SK-N-SH treated with all-trans-retinoic acid at 6 μM for 48 hours (cell line): ENCODE measurements at regions not wholly inside any gene's neighbourhood (a gene's known extent, or its start where the extent isn't known, plus 50 kb on each side); places are given as distances from the start of the nearest gene placed in this dataset.

Experiments used
- ATAC-seq: fragments of 200-7000 bp; cut with Tn5 transposase; 3 replicates; pipeline ENCODE4 v1.9.1; 2020; ENCODE audit warnings: mild to moderate bottlenecking, moderate library complexity
- ARNTL ChIP-seq: fragments of 450-650 bp; formaldehyde crosslinking; IDR thresholded peaks from 2 replicates; pipeline ENCODE4 v1.5.0; 2020; ENCODE audit warnings: low read depth, mild to moderate bottlenecking, moderate library complexity, borderline replicate concordance
- BACH2 ChIP-seq: fragments of 250-450 bp; sonication (Bioruptor Pico); IDR thresholded peaks from 2 replicates; pipeline ENCODE4 v1.9.0; 2021; ENCODE audit warnings: mild to moderate bottlenecking, borderline replicate concordance
- CSDC2 ChIP-seq: fragments of 250-450 bp; sonication (Bioruptor Pico); IDR thresholded peaks from 2 replicates; pipeline ENCODE4 v1.5.0; 2020; ENCODE audit warnings: mild to moderate bottlenecking, moderate library complexity
- ESRRG ChIP-seq: fragments of 250-450 bp; sonication (Bioruptor Pico); IDR thresholded peaks from 2 replicates; pipeline ENCODE4 v1.6.1; 2021; ENCODE audit warnings: mild to moderate bottlenecking
- ISL1 ChIP-seq: fragments of 250-450 bp; sonication (Bioruptor Pico); IDR thresholded peaks from 2 replicates; pipeline ENCODE4 v2.1.2; 2022; ENCODE audit warnings: mild to moderate bottlenecking, moderate library complexity
- OSR1 ChIP-seq: fragments of 250-450 bp; sonication (Bioruptor Pico); IDR thresholded peaks from 2 replicates; pipeline ENCODE4 v1.8.0; 2022; ENCODE audit warnings: moderate library complexity, mild to moderate bottlenecking, inconsistent platforms
- RARB ChIP-seq: fragments of 250-450 bp; sonication (Bioruptor Pico); IDR thresholded peaks from 2 replicates; pipeline ENCODE4 v1.8.0; 2021; ENCODE audit warnings: mild to moderate bottlenecking, moderate library complexity
- SNAI2 ChIP-seq: fragments of 250-450 bp; sonication (Bioruptor Pico); IDR thresholded peaks from 2 replicates; pipeline ENCODE4 v1.5.0; 2020; ENCODE audit warnings: mild to moderate bottlenecking, moderate library complexity
- TCF4 ChIP-seq: fragments of 250-450 bp; sonication (Bioruptor Pico); IDR thresholded peaks from 2 replicates; pipeline ENCODE4 v1.8.0; 2021; ENCODE audit warnings: mild to moderate bottlenecking, moderate library complexity, borderline replicate concordance
- TOX ChIP-seq: fragments of 250-450 bp; sonication (Bioruptor Pico); IDR thresholded peaks from 2 replicates; pipeline ENCODE4 v1.8.0; 2021; ENCODE audit warnings: mild to moderate bottlenecking, moderate library complexity, borderline replicate concordance
- ZC3H10 ChIP-seq: fragments of 250-450 bp; sonication (Bioruptor Pico); IDR thresholded peaks from 2 replicates; pipeline ENCODE4 v1.5.1; 2021; ENCODE audit warnings: mild to moderate bottlenecking, moderate library complexity
- ZFP3 ChIP-seq: fragments of 250-450 bp; sonication (Bioruptor Pico); IDR thresholded peaks from 2 replicates; pipeline ENCODE4 v1.5.0; 2020; ENCODE audit warnings: mild to moderate bottlenecking, moderate library complexity
- ZFP30 ChIP-seq: fragments of 450-650 bp; formaldehyde crosslinking; IDR thresholded peaks from 2 replicates; pipeline ENCODE4 v1.5.0; 2022; ENCODE audit warnings: mild to moderate bottlenecking, moderate library complexity
- ZNF565 ChIP-seq: fragments of 450-650 bp; formaldehyde crosslinking; conservative IDR thresholded peaks from 2 replicates; pipeline ENCODE4 v1.5.0; 2020; ENCODE audit warnings: low read depth, mild to moderate bottlenecking, moderate library complexity
- ZNF70 ChIP-seq: fragments of 450-650 bp; formaldehyde crosslinking; IDR thresholded peaks from 2 replicates; pipeline ENCODE4 v1.5.0; 2020; ENCODE audit warnings: mild to moderate bottlenecking, moderate library complexity
- ZNF8 ChIP-seq: fragments of 450-650 bp; formaldehyde crosslinking; IDR thresholded peaks from 2 replicates; pipeline ENCODE4 v1.5.0; 2020; ENCODE audit warnings: mild to moderate bottlenecking, moderate library complexity
- TF ChIP-seq, protein P1 (sequence below): fragments of 250-450 bp; sonication (Bioruptor Pico); IDR thresholded peaks from 2 replicates; pipeline ENCODE4 v1.5.1; 2021; ENCODE audit warnings: mild to moderate bottlenecking, moderate library complexity
- TF ChIP-seq, protein P2 (sequence below): fragments of 250-450 bp; sonication (Bioruptor Pico); IDR thresholded peaks from 2 replicates; pipeline ENCODE4 v1.5.0; 2020; ENCODE audit warnings: mild to moderate bottlenecking, moderate library complexity
- TF ChIP-seq, protein P3 (sequence below): fragments of 250-450 bp; sonication (Bioruptor Pico); IDR thresholded peaks from 2 replicates; pipeline ENCODE4 v1.8.0; 2020; ENCODE audit warnings: mild to moderate bottlenecking, moderate library complexity, borderline replicate concordance
- TF ChIP-seq, protein P4 (sequence below): fragments of 250-450 bp; sonication (Bioruptor Pico); IDR thresholded peaks from 2 replicates; pipeline ENCODE4 v1.5.1; 2020; ENCODE audit warnings: low read depth, mild to moderate bottlenecking, moderate library complexity
- TF ChIP-seq, protein P5 (sequence below): fragments of 250-450 bp; sonication (Bioruptor Pico); IDR thresholded peaks from 2 replicates; pipeline ENCODE4 v1.8.0; 2021; ENCODE audit warnings: low read depth, mild to moderate bottlenecking, moderate library complexity, borderline replicate concordance

DNA sequence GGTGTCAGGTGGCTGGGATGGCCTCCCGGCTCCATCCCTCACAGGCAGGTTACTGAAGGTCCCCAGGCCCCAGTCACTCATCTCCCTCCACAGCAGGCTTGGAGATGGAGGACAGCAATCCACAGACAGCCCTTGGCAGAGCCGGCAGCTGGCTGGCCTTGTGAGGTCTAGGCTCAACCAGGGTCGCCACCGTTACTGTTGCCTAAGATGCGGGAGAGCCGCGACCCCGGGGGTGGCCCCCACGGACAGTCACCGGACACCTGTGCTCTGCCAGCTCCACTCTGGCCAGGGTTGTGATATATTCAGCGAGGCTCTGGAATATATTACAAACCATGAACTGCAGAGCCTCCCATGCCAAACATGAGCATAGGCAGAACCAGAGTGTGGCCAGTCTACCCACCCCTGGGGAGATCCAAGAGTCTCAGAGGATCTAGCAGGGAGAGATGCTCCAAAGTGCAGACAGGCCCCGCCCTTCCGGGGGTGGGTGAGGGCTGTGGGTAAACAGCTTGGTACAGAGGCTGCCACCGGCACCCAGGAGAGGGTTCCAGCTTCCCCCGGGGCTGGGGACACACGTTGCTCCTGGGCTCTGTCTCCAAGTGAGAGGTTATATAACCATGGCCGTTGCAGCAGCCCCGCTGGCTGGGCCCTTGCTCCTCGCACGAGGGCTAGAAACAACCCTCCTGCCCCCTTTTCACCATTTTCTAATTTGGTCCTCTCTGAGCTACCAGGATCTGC lies 55.9 kb upstream of the DIO3 start (continued):
- TF ChIP-seq ZFP30 (CRISPR knock-in tag) (no peak), ESRRG (CRISPR knock-in tag) (no peak), ZNF8 (CRISPR knock-in tag) (no peak), TCF4 (CRISPR knock-in tag) (no peak), OSR1 (CRISPR knock-in tag) (no peak), ARNTL (CRISPR knock-in tag) (no peak), TOX (no peak)
- TF ChIP-seq, protein P1, sequence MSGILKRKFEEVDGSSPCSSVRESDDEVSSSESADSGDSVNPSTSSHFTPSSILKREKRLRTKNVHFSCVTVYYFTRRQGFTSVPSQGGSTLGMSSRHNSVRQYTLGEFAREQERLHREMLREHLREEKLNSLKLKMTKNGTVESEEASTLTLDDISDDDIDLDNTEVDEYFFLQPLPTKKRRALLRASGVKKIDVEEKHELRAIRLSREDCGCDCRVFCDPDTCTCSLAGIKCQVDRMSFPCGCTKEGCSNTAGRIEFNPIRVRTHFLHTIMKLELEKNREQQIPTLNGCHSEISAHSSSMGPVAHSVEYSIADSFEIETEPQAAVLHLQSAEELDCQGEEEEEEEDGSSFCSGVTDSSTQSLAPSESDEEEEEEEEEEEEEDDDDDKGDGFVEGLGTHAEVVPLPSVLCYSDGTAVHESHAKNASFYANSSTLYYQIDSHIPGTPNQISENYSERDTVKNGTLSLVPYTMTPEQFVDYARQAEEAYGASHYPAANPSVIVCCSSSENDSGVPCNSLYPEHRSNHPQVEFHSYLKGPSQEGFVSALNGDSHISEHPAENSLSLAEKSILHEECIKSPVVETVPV (CRISPR knock-in tag) = no peak
- TF ChIP-seq, protein P2, sequence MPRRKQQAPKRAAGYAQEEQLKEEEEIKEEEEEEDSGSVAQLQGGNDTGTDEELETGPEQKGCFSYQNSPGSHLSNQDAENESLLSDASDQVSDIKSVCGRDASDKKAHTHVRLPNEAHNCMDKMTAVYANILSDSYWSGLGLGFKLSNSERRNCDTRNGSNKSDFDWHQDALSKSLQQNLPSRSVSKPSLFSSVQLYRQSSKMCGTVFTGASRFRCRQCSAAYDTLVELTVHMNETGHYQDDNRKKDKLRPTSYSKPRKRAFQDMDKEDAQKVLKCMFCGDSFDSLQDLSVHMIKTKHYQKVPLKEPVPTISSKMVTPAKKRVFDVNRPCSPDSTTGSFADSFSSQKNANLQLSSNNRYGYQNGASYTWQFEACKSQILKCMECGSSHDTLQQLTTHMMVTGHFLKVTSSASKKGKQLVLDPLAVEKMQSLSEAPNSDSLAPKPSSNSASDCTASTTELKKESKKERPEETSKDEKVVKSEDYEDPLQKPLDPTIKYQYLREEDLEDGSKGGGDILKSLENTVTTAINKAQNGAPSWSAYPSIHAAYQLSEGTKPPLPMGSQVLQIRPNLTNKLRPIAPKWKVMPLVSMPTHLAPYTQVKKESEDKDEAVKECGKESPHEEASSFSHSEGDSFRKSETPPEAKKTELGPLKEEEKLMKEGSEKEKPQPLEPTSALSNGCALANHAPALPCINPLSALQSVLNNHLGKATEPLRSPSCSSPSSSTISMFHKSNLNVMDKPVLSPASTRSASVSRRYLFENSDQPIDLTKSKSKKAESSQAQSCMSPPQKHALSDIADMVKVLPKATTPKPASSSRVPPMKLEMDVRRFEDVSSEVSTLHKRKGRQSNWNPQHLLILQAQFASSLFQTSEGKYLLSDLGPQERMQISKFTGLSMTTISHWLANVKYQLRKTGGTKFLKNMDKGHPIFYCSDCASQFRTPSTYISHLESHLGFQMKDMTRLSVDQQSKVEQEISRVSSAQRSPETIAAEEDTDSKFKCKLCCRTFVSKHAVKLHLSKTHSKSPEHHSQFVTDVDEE (CRISPR knock-in tag) = no peak

DNA sequence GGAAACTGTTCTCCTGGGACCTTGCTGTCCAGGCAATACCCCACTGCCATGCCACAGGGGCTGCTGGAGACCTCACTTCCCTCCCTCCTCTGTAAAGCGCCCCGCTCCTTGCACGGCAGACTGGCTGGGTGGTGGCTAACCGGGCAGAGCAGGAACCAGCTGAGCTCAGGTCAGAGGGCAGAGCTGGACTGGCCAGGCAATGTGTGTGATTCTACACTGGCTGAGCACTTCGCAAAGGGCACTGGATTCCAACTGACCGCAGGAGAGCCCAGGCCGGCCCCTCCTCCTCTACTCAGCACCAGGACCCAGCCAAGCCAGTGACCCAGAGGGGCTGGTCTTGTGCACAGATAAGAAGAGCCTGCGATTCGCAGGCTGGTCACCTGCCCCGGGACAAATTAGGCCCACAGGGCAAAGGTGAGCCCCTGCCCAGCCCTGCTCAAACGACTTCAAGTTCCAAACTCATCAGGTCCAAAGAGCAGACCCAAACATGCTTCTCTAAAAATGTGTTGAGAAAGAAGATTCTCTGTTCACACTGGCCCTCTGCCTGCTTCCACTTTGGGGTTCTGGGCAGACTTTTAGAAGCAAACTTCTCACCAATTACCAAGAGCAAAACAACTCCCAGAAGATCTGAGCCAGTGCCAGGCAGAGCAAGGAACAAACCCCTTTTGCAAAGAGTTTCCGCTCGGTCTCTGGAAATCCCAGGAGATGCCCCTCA lies 54.9 kb upstream of the DIO3 start:
- TF ChIP-seq ZC3H10 (no peak), CSDC2 (CRISPR knock-in tag) (no peak), ZFP3 (no peak), RARB (no peak)
- TF ChIP-seq, protein P1 (CRISPR knock-in tag) = no peak
- no peak for ATAC-seq

DNA sequence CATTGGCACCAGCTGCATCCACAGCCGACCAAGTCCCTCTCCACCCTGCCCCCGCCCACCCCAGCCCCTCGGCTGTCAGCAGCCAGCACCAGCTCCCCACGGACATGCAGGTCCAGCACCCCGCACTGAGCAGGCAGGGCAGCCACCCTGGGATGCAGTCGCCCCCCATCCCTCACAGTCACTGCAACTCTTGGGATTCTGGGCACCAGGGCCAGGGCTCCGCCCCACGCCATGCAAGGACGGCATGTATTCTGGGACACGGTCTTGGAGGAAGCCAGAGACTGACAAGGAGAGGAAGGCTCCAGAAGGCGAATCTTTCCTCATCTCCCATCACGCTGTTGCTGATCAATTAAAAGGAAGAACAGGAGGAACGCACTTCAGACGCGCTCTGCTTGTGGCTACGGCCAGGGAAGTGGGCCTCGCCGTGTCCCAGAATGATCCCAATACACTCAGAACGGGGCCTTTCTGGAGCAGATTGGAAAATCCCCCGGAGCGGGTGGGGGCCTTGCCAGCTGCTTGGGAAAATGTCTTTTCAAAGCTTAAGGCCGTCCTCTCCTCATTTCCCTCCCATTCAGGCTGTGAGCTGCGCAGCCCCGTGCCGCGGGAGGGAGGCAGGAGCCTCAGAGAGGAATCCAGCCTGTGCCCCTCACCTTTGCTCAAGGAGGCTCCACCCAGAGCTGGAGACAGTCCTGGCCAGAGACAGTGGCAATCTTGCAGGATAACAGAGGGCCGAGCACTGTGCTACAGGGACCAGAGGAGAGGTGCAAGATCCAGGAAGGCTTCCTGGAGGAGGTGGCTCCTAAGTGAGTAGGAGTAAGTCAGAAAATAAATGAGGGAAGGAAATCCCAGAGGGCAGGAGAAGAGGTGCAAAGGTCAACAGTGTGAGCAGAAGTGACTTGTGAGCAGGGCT lies 54.1 kb upstream of the DIO3 start:
- no peak for ATAC-seq
- TF ChIP-seq SNAI2 (CRISPR knock-in tag) = no peak
- TF ChIP-seq BACH2 (CRISPR knock-in tag) = no peak
- TF ChIP-seq TCF4 (CRISPR knock-in tag) = no peak
- no peak for TF ChIP-seq ZFP30 (CRISPR knock-in tag)

DNA sequence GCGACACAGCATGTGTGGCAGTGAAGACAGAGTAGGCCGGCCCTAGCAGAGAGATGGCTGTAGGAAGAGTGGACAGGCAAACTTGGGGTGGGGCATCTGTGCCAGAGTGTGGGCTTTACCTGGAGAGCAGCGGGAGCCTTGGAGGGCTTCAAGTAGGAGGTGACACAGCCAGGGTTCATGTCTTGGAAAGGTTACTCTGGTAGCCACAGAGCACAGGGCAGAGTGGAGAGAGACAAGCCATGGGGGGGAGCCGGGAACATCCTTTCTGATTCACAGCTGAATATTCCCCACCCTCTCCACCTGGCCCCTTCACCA lies 53.5 kb upstream of the DIO3 start:
- ATAC-seq = no peak
- TF ChIP-seq, protein P1 (CRISPR knock-in tag) = no peak
- TF ChIP-seq ZFP3 = no peak
- TF ChIP-seq, protein P3, sequence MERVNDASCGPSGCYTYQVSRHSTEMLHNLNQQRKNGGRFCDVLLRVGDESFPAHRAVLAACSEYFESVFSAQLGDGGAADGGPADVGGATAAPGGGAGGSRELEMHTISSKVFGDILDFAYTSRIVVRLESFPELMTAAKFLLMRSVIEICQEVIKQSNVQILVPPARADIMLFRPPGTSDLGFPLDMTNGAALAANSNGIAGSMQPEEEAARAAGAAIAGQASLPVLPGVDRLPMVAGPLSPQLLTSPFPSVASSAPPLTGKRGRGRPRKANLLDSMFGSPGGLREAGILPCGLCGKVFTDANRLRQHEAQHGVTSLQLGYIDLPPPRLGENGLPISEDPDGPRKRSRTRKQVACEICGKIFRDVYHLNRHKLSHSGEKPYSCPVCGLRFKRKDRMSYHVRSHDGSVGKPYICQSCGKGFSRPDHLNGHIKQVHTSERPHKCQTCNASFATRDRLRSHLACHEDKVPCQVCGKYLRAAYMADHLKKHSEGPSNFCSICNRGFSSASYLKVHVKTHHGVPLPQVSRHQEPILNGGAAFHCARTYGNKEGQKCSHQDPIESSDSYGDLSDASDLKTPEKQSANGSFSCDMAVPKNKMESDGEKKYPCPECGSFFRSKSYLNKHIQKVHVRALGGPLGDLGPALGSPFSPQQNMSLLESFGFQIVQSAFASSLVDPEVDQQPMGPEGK (CRISPR knock-in tag) = no peak
- TF ChIP-seq, protein P4, sequence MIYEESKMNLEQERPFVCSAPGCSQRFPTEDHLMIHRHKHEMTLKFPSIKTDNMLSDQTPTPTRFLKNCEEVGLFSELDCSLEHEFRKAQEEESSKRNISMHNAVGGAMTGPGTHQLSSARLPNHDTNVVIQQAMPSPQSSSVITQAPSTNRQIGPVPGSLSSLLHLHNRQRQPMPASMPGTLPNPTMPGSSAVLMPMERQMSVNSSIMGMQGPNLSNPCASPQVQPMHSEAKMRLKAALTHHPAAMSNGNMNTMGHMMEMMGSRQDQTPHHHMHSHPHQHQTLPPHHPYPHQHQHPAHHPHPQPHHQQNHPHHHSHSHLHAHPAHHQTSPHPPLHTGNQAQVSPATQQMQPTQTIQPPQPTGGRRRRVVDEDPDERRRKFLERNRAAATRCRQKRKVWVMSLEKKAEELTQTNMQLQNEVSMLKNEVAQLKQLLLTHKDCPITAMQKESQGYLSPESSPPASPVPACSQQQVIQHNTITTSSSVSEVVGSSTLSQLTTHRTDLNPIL (CRISPR knock-in tag) = no peak
- TF ChIP-seq ISL1 (CRISPR knock-in tag) = no peak
- no peak for TF ChIP-seq ZNF70
- TF ChIP-seq, protein P5, sequence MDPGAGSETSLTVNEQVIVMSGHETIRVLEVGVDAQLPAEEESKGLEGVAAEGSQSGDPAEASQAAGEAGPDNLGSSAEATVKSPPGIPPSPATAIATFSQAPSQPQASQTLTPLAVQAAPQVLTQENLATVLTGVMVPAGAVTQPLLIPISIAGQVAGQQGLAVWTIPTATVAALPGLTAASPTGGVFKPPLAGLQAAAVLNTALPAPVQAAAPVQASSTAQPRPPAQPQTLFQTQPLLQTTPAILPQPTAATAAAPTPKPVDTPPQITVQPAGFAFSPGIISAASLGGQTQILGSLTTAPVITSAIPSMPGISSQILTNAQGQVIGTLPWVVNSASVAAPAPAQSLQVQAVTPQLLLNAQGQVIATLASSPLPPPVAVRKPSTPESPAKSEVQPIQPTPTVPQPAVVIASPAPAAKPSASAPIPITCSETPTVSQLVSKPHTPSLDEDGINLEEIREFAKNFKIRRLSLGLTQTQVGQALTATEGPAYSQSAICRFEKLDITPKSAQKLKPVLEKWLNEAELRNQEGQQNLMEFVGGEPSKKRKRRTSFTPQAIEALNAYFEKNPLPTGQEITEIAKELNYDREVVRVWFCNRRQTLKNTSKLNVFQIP (CRISPR knock-in tag) = no peak
- TF ChIP-seq TCF4 (CRISPR knock-in tag) = no peak
- TF ChIP-seq OSR1 (CRISPR knock-in tag) = no peak
- TF ChIP-seq BACH2 (CRISPR knock-in tag) = no peak
- TF ChIP-seq CSDC2 (CRISPR knock-in tag) = no peak
- no peak for TF ChIP-seq ZNF565
- TF ChIP-seq ZFP30 (CRISPR knock-in tag) = no peak
- no peak for TF ChIP-seq ESRRG (CRISPR knock-in tag)
